B cell (primary cell): ENCODE measurements at regions not wholly inside any gene's neighbourhood (a gene's known extent, or its start where the extent isn't known, plus 50 kb on each side); places are given as distances from the start of the nearest gene placed in this dataset.

ENCODE experiments used
- EZH2 ChIP-seq: IDR thresholded peaks from 2 replicates; pipeline ENCODE4 v1.6.1; 2012; ENCODE audit warnings: borderline replicate concordance, low read depth, mild to moderate bottlenecking, moderate library complexity, low read length; ENCODE audit not compliant: insufficient read depth, poor library complexity, severe bottlenecking
- TF ChIP-seq, protein P1 (sequence below): fragments of 200-600 bp; IDR thresholded peaks from one replicate; pipeline ENCODE4 v1.8.0; 2022; ENCODE audit warnings: antibody characterized with exemption, mild to moderate bottlenecking

DNA sequence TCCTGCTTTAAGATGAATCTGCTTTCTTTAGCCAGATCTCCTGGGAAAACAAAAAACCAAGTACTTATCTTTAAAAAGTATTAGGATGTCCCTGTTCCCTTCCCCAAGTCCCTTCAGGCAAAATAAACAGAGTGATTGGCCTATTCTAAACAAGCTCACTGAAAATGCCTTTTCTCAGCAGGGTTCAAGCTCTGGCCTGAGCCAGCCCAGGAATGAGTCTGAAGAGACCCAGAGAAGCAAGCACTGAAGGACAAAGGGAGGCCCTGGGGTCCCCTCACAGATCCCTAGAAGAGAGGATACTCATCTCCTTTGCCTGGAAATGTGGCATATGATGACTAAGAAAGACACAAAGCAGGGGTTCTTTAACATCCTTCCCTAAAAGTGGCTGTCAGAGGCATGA lies 66.8 kb upstream of the MAP1B start:
- TF ChIP-seq, protein P1, sequence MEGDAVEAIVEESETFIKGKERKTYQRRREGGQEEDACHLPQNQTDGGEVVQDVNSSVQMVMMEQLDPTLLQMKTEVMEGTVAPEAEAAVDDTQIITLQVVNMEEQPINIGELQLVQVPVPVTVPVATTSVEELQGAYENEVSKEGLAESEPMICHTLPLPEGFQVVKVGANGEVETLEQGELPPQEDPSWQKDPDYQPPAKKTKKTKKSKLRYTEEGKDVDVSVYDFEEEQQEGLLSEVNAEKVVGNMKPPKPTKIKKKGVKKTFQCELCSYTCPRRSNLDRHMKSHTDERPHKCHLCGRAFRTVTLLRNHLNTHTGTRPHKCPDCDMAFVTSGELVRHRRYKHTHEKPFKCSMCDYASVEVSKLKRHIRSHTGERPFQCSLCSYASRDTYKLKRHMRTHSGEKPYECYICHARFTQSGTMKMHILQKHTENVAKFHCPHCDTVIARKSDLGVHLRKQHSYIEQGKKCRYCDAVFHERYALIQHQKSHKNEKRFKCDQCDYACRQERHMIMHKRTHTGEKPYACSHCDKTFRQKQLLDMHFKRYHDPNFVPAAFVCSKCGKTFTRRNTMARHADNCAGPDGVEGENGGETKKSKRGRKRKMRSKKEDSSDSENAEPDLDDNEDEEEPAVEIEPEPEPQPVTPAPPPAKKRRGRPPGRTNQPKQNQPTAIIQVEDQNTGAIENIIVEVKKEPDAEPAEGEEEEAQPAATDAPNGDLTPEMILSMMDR, result no peak
- TF ChIP-seq EZH2, result no peak
